Umbilical cord (tissue), 1 donor: ENCODE measurements at regions not wholly inside any gene's neighbourhood (a gene's known extent, or its start where the extent isn't known, plus 50 kb on each side); places are given as distances from the start of the nearest gene placed in this dataset.

Source experiments
- DNase-seq: peaks from one replicate; pipeline ENCODE4 v3.0.0-alpha.2; 2015; ENCODE audit warnings: low spot score

DNA sequence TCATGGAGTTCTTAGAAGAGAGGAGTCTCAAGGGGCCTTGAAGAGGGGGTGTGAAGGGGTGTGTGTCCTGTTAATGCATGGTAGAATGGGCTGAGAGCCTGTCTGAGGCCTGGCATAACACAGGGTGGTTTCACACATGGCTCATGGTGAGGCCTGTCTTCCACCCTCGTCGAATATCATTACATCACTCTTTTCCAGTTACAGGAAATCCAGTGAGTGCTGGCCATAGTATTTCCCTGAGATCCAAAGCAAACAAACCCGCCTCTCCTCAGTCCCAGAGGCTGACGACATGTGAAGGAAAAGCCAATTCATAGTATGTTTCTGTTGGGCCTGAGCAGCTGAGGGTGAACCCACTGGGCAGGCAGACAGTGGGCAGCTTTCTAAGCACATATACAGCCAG, 159.4 kb upstream of the NR3C1 start:
- peak; percentile 65 for DNase-seq

DNA sequence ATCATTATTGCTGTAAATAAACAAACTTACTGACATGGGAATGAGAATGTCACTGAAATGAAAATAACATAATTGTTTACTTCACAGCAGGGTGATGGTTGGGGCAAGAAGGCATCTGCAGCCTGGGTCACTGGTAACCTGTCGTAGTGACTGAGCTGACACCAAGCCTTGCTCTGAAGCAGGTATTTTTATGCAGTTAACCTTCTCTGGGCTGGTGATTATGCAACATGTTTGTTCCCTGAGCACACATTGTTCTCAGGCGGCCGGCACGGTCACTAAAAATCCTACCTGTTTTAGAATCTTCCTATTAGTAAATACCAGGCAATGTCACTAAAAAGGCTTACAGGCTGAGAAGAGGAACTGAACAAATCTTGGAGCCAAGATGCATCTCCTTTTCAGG, 157.7 kb upstream of the NR3C1 start:
- DNase-seq = no peak

DNA sequence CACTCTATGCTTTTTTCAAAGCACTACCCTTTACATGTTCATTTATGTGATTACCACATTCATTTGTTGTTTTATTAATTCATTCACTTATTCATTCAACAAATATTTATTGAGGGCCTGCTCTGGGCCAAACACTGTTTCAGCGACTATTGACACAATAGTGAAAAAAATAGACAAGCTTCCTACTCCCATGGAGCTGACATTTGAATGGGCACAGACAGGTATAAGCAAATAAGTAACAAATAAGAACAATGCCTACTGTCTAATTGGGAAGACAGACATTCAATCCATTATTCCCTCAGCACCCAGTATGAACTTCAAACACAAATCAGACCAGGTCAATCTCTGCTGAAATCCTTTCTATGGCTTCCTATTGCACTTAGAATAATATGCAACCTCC, 156.9 kb upstream of the NR3C1 start:
- no peak for DNase-seq

DNA sequence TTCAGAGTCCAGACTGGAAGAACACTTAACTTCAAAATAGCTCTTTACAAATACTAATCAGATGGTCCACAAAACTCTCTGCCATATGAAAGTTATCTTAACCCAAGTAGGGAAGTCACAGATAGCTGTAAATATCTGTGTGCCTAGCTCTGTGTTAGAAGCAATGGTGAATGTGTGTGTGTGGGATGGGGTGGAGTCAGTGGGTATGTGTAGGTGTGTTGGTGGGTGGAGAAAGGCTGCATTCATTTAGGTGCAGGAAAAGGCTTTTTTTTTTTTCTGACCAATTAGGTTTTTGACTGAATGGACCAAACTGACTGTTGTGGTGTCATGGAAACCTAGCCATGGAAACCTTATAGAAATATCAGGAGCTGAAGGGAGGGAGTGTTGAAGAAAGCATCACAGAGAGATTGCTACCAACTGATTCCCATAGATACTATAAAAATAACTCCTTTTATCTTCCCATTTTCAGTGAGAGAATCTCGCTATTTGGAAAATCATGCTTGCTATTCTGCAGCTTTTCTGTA, 156.2 kb upstream of the NR3C1 start:
- no peak for DNase-seq

DNA sequence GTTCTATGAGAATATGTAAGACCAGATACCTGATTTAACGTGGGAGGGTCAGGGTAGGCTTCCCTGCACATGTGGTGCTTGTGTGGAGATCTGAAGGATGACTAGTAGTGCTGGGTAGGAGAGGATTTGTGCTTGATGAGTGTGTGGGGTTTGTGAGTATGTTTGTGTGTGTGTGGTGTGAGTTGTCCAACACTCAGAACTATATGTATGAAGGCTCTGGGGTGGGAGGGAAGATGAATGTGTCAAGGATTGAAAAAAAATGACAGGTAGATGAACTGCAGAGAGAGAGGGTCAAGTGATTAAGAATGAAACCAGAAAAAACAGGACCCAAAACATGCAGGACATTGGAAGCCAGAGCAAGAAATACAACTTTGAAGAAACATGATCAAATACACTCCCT, 154.6 kb upstream of the NR3C1 start:
- no peak for DNase-seq

DNA sequence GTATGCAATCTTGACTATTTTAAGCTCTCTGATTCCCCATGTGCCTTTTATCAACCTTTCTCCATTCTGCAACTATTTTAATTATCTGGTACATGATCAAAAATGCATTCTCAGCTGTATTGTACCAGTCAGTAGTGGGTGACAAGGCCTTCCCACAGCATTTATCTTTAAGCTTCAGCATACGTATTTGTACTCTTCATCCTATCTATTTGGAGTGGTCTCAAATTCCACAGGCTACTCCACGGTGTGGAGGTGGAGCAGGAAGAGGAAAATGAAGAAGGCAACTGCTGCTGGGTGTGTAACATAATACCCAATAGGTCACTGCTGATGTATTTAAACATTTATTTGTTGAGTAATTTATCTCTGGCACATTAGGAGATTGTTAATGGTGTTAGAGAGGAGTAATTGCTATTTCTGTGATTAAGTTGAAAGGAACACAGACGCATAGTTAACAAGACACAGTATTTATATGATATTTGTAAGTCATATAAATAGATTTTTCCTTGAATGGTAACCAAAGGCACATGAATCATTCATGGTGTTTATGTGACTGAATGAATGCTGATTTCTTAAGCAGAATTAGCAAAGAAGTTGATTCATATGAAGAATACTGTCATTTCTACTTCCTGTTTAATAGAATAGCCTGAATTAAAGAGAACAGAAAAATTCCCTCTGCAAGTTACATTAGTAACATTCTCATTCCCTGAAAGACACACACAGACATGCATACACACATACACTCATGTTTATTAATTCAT, 153.8 kb upstream of the NR3C1 start:
- DNase-seq = peak; percentile 55

DNA sequence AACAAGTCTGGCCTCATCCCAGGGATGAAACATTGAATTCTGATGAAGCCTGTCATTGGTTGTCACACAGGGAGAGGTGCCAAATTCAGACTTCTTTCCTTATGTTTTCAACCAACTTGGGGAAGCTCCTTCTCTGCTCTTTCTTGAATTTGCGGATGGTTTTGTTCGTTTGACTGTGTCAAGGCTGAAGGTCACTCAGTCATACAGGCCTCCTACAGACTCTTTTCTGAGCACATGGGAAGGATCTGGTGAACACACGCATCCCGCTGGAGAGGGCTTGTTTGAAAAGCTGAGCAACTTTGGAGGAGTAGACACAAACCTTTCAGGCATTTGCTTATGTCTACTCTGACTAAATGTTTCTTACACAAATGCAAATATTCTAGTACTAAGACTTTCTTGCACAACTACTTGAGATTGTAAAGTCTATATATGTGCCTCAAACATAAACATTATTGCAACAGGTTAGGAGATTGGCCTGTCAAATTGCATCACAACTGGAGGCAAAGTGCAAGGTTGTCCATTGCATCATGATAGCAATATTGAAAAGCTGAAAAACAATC, 151.5 kb upstream of the NR3C1 start:
- DNase-seq = no peak

DNA sequence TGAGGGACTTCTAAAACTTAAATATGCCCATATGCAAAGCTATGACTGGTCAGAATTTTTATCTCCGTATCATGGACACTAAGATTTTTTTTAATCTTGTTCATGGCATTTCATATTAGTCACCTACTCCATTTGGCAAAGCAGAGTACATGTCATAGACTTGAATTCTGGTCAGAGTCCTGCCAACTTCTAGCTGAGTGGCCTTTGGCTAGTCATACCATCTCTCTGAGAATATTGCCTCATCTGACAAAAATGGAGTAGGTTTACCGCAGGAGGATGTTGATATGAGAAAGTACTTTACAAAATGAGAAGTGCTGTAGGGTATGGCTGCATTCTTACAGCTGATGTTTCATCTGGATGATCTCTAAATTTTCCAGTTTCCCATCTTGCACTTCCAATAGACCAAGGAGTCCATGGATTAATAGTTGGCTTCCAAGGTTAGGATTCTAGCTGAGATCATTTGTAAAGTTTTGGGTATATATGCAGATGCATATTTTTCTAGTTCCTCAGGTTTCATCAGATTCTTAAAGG, 150.8 kb upstream of the NR3C1 start:
- DNase-seq = no peak

DNA sequence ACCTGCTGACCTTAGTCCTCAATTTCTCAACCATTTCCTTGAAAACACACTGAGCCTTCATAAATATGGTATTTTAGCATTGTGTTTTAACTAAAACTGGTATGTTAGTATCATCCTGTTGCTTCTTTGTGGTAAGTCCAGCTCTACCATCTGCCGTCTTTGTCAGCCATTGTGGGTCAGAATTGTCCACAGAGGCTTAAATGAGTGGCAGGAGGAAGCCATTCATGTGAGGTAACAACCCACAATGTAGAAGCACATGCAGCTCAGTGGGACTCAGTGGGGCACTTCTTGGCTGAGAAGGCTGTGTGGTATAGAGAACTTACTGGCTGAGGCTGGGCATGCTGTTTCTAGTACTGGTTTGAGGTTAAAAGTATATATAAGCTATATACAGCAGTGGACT, 149.2 kb upstream of the NR3C1 start:
- DNase-seq = no peak

DNA sequence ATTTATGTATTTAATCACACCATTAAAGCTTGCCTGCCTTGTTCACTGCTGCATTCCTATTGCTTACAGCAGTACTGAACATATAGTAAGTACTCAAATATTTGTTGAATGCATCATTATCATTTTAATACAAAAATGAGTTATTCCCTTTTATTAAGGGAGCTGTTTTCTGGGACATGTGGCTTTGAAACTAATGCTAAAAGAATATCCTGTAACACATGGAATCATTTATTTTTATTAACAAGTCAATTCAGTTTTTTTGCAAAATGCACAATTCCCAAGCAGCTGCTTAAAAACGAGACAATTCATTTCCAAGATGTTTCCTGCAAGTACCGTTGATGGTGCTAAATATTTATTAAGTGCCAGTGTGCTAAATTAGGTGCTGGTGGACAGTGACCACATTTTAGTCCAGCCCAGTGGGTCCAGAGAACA, 148.3 kb upstream of the NR3C1 start:
- no peak for DNase-seq

DNA sequence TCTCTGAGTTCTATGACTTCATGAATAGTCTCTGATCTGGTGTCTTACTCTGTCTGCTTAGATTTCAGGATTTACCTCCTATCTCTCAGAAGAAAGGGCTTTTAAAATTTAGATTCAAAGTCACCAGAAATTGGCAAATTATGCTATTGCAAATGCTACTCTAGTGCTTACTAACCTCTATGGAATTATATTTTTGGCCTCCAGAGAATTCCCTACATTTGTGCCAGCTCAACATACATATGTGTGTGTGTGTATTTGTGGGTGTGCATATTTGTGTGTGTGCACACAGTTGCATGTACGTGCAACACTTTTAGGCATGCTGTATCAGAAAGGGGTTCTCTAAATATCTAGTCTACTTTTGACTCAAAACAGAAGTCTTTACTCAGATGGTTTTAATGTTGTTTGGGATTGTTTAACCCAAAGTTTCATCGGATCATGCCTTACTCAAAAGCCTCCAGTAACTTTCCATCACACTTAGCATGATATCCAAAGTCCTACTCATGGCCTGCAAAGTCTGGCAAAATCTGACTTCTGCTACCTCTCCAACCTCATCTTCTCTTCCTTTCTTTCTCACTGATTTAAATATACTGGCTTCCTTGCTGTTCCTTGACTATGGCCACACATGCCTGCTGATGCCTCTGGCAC, 147.6 kb upstream of the NR3C1 start:
- peak; percentile 75 for DNase-seq

DNA sequence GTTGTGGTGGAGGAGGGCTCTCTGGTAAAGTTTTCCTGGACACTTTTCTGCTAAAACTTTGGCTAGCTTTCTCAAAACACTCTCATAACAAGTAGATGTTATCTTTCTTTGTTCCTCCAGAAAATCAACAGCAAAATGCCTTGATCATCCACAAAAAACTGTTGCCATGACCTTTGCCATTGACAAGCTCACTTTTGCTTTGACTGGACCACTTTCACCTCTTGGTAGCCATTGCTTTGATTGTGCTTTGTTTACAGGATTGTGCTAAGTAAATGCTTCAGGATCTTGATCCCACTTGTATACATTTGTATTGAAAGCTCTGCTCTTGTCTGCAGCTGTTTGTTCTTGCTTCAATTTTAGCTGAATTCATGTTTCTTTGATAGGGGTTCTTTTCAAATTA, 143.9 kb upstream of the NR3C1 start:
- DNase-seq = no peak

DNA sequence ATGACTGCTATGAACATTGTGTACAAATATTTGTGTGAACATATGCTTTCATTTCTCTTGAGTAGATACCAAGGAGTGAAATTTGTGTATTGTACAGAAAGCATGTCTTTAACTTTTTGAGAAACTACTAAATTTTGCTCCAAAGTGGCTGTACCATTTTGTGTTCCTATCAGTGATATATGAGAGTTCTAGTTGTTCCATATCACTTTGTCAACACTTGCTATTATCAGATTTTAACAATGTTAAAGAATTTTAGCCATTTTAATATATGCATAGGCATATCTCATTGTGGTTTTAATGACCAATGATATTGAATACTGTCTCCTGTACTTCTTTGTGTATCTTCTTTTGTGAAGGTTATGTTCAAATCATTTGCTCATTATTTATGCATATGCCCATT, 142.9 kb upstream of the NR3C1 start:
- DNase-seq = no peak

DNA sequence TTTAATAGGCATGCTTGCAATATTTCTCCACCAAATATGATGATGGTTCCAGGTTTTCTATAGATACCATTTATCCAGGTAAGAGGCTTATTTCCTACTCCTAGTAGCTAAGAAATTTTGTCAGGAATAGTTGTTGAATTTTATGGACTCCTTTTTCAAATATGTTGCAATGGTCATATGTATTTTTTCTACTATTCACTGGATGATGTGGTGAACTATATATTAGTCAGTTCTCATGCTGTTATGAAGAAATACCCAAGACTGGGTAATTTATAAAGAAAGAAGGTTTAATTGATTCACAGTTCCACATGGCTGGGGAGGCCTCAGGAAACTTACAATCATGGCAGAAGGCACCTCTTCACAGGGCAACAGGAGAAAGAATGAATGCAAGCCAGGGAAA, 141.1 kb upstream of the NR3C1 start:
- DNase-seq = no peak

DNA sequence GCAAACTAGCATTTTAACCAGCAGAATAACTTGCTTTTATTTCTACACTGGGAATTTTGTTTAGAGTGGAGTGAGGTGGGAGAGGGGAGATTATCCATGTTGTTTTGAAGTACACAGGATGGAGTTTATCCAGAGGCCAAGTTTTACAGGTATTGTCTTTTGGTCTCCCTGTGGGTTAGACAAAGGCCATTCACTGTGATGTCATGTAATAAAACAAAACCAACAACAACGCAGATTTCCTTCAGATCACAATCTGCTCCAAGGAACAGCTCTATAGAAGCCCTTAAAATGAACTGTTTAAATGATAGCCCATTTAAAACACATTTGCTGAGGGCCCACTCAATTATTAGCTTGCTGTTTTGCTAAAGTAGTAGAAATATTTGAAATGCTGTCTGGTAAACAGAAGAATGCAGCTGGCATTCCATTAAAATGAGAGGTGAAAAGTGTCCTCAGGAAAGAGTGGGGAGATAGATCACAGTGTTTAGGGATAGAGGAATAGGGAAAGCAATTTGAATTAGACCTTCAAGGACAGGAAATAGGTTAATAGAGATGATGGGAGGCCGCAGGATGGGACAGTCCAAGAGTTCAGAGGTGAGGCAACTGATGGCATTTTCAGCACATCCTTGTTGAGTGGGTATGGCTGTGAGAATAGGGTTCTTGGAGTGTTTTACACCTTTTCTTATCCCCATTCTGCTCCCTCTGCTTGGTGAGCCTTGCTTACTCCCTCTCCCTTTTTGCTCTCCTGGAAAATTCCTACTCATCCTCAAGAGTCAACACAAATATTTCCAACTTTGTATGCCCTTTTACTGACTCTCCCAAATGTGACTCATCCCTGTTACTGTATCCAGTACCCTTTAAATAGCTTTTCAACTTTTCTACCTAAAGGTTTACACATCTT, 140.1 kb upstream of the NR3C1 start:
- peak; percentile 44 for DNase-seq

DNA sequence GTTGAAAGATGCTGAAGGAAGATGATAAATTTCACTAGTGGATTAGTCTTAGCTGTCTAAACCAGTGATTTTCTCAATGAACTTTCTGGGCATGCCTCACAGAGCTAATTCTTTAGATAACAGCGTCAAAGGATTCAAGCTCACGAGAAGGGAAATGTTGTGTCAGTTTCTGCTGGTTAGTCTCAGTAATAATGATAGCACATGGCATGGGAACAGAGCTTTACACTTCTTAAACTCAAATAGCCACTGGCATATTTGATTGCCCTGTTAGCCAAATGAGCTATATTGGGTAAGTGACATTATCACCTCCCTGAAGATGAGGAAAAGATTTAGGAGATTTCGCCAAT, 139.3 kb upstream of the NR3C1 start:
- peak; percentile 86 for DNase-seq

DNA sequence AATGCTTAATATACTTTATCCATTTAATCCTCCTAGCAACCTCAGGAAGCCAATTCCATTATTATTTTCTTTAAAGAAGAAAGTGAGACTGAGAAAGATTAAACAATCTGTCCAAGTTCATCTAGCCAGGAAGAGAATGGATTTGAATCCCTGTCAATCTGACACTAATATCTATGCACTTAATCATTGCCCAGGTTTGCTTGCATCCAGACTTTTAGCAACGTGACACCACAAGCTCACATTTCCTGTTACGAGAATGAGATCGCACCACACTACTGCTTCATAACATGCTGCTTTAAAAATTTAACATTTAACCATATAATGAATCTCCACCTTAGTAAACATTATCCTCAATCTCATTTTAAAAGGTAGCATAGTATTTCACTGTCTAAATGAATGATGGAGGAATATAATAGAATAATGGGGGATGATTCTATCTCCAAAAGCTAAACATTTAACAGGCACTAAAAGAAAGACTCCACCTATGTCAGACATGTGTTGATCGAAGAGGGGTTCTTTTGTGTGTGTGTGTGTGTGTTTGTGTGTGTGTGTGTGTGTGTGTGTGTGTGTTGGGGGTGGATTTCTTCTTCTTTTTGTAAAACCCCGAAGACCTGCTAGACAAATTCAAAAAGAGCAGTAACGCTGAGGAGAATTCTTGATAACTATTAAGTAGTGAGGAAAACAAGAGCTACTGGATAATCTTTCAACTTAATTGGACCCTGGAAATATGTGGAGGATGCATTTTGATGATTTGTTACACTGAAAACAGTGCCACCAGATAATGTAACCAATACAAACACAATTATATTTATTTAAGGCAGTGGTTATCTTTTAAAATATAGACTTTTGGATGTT, 138.7 kb upstream of the NR3C1 start:
- no peak for DNase-seq

DNA sequence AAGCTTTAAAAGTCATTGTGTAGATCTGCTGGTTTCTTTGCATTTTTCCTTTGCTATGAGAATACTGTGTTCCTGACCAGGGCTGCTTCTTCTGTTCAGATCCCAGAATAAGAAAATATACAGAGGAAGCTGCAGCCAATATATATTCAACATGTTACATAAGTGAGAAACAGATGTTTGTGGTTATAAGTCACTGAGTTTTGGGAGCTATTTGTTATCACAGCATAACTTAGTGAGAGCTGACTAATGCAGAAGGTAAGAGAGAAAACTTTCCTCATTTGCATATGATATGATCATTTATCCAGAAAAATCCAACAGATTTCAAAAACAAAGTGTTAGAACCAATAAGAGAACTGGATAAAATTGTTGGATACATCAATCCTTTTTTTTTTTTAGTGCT, 136.3 kb upstream of the NR3C1 start:
- DNase-seq = no peak

DNA sequence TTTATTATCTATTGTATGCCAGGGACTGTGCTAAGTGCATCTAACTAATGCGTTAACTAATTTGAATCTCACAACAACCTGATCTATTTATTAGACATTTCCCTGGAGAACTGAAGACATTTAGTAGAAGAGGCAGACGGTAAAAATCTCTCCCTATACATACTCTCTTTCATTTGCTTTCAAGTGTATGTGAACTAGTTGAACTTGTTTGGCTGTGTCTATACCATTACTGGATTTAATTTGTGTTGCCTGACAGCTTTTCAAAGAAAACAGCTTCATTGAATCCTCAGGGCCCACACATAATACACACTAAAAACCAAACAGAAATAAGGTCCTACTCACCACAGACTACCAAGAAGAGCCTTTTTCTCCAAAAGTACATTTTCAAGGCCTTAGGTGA, 133.6 kb upstream of the NR3C1 start:
- DNase-seq = peak; percentile 27

DNA sequence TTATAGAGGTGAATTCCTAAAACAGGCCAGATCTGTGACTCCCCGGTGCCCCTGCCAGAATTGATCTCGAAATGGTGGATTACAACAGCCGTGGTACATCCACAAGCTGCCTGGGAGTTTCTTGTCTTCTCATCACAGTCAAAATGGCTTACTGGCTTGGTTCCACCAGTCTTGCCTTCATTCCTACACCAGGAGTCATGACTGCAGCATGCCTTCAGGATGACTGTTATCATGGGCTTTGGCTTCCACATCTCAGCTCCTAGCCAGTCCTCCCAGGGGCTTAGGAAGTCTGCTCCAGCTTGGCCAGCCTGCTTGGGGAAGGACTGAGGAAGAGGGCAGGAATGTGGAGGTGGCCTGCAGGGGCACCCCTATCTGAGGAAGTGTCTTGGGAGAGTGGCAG, 132.9 kb upstream of the NR3C1 start:
- peak; percentile 65 for DNase-seq

DNA sequence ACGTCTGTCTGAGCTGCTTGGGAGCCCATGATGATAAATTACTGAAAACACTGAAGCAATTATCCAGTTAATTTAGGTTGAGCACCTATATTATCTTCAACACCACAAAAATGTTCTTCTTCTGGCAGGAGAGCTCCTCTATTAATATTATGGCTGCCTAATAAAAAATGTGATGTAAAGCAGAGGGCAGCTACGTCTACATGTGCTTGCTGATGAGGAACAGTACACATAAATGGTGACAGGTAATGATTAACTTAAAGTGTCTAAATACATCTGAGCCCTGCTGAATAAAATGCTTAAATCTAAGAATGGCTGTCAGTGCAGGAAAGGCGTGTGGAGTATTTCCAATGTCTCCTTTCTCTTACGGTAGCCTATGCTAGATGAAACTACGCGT, 131.3 kb upstream of the NR3C1 start:
- DNase-seq = peak; percentile 80
